ENCODE measurements at regions not wholly inside any gene's neighbourhood (a gene's known extent, or its start where the extent isn't known, plus 50 kb on each side); places are given as distances from the start of the nearest gene placed in this dataset.

DNA sequence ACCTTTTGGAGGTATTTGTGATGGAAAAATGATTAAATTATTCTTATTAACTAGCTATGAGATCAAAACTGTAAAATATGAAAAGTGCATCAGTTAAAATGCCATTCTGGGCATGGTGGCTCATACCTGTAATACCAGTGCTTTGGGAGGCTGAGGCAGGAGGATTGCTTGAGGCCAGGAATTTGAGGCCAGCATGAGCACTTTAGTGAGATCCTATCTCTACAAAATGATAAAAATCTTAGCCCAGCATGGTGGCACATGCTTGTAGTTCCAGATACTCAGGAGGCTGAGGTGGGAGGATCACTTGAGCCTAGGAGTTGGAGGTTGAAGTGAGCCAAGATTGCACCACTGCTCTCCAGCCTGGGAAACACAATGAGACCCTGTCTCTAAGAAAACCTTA lies 252.5 kb upstream of the SEMA6A start:
- TF ChIP-seq, protein P1, sequence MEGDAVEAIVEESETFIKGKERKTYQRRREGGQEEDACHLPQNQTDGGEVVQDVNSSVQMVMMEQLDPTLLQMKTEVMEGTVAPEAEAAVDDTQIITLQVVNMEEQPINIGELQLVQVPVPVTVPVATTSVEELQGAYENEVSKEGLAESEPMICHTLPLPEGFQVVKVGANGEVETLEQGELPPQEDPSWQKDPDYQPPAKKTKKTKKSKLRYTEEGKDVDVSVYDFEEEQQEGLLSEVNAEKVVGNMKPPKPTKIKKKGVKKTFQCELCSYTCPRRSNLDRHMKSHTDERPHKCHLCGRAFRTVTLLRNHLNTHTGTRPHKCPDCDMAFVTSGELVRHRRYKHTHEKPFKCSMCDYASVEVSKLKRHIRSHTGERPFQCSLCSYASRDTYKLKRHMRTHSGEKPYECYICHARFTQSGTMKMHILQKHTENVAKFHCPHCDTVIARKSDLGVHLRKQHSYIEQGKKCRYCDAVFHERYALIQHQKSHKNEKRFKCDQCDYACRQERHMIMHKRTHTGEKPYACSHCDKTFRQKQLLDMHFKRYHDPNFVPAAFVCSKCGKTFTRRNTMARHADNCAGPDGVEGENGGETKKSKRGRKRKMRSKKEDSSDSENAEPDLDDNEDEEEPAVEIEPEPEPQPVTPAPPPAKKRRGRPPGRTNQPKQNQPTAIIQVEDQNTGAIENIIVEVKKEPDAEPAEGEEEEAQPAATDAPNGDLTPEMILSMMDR (IDR thresholded peaks at IDR 0.05) = no peak
- TF ChIP-seq POLR2A (IDR thresholded peaks at IDR 0.05) = no peak
